Fibroblast of skin of right quadriceps (primary cell): ENCODE measurements at regions not wholly inside any gene's neighbourhood (a gene's known extent, or its start where the extent isn't known, plus 50 kb on each side); places are given as distances from the start of the nearest gene placed in this dataset.

ENCODE experiments used
- DNase-seq: peaks from one replicate; pipeline ENCODE4 v3.0.0-alpha.2; 2013

GRCh38 chr18:78912336-78912735, 67.3 kb upstream of the SALL3 start:
- no peak for DNase-seq

- DNase-seq, result no peak
Observed at GRCh38 chr18:78912844-78913243, 66.8 kb upstream of the SALL3 start.

DNA sequence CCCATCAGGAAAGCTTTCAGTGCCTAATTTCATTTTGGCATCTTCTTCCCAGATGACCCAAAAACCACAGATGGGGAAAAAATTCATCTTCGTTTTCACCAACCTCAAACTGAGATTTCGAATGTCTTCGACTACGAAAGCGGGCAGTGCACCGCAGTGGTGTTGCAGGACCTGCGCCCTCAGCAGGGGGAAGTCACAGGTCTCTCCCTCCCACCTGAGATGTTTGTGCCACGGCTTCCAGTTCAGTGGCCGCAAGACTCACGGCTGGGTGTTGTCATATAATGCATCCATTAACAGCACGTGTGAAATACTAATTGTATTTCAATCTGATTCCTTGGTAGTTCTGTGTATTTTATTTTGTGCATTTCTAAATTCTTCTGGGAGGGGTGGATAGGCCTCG, 66.2 kb upstream of the SALL3 start:
- no peak for DNase-seq

GRCh38 chr18:78913830-78914231, 65.8 kb upstream of the SALL3 start:
- no peak for DNase-seq

- DNase-seq, result no peak
Observed at GRCh38 chr18:78914249-78914935, 65.2 kb upstream of the SALL3 start.

DNA sequence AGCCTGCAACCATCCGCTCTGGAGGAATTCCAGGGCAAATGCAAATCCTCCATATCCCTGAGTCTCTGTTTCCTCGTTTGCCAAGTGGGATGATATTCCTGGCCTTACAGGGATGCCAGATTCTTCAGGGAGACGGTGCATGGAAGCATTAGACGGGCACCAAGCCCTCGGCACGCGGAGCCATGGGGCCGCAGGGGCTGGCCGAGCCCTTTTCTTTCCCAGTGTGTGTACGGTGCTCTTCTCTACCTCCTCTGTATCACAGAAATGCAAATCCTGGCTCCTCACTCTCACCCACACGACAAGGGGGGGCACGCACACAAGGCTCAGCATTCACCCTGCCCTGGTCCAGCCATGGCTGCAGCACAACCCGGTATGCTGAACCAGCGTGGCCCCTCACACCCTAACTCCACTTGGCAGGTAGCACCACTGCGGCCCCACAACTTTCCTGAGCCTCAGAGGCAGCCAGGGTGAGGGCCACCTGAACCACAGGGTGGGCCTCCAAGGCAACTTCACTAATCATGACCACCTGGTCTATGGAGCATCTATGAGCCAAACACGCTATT, 64.1 kb upstream of the SALL3 start:
- no peak for DNase-seq

DNA sequence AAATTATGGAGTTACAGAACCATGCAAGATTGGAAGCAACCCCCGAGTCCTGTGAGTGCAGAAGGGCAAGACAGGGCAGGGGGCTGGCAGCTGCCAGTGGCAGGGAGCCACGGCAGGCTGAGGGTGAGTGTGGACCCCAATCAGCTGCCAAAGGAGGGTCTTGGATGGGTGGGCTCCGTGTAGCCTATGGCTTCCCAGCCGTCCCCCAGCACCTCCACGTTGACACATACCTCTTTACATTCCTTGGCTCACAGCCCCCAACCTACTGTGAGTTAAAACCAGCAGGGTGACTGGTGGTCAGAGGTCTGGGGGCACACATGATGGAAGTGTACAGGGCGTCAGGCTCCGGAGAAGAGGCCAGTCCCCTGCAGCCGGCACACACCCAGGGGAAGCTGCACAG, 60.9 kb upstream of the SALL3 start:
- no peak for DNase-seq

DNA sequence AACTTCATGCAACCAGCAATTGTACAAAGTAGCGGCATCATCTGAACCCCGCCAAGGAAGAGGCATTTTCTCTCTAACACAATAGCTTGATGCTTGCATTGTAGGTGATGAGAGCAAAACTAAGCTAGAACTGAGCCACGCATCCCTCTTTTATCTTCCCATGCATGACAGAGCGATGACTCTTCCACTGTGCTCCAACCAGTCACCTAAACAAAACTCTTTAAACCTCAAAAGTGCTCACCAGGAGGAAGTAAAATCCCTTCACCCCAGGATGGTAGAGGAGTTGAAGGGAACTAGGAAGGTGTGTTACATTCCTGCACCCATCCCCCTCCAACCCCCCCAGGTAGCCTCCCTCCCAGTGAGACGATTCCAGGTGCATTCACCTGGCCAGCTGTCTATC, 59.7 kb upstream of the SALL3 start:
- no peak for DNase-seq

- no peak for DNase-seq
Observed at GRCh38 chr18:78920456-78921138, 59.0 kb upstream of the SALL3 start.

DNA sequence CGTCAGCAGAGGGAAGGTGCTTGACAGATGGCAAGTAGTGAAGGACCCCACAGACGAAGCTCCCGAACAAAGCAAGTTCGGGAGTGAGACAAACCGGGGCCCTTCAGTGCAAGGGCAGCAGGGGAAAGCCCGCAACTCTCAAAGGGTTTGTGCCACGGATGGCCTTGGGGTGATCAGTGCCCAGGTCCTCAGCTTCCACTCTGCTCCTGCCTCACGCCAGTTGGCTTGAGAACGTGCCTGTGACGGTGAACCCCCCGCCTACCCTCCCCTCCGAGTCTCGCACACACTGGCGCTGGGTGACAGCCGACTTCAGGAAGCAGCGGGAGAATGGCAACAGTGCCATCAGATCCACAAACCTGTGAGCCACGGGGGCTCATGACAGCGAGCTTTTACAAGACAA, 56.8 kb upstream of the SALL3 start:
- no peak for DNase-seq

GRCh38 chr18:78924301-78924700, 55.3 kb upstream of the SALL3 start:
- DNase-seq, result no peak

- no peak for DNase-seq
Observed at GRCh38 chr18:78924786-78925540, 54.7 kb upstream of the SALL3 start.

GRCh38 chr18:78925557-78926242, 53.9 kb upstream of the SALL3 start:
- DNase-seq, result no peak

GRCh38 chr18:78926243-78926615, 53.4 kb upstream of the SALL3 start:
- DNase-seq, result no peak

GRCh38 chr18:78927156-78927555, 52.5 kb upstream of the SALL3 start:
- no peak for DNase-seq

- no peak for DNase-seq
Observed at GRCh38 chr18:78927616-78928015, 52.0 kb upstream of the SALL3 start.

- no peak for DNase-seq
Observed at GRCh38 chr18:78928076-78928475, 51.5 kb upstream of the SALL3 start.

- DNase-seq, result no peak
Observed at GRCh38 chr18:78929516-78929915, 50.1 kb upstream of the SALL3 start.
